HL-60 (cell line): ENCODE measurements at regions not wholly inside any gene's neighbourhood (a gene's known extent, or its start where the extent isn't known, plus 50 kb on each side); places are given as distances from the start of the nearest gene placed in this dataset.

Experiments
- GABPA ChIP-seq: IDR thresholded peaks from 2 replicates; pipeline ENCODE4 v1.6.1; 2012; ENCODE audit warnings: low read depth
- POLR2AphosphoS5 ChIP-seq: IDR thresholded peaks from 2 replicates; pipeline ENCODE4 v1.6.1; 2012; ENCODE audit warnings: low read depth
- TF ChIP-seq, protein P1 (sequence below): IDR thresholded peaks from one replicate; pipeline ENCODE4 v1.5.1; 2011; ENCODE audit warnings: low read length, control low read depth, inconsistent platforms; ENCODE audit not compliant: insufficient read depth

DNA sequence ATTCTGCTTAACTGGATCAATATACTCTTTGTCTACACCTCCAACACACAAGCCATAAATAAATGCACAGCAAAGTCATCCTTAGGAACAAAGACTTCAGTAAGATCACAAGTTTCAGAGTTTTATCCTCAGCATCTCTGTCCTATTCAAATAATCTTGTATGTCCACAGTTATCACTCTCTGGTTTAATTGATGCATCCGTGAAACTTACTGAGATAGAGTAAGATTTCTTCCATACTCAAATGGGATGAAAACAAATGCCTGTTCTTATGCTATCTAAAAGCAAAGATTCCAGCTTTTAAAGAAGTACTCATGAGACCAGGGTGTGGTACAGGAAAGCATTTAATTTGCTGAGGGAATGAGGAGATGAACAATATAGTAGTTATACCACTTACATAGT, 184.6 kb upstream of the SLC7A11 start:
- TF ChIP-seq, protein P1, sequence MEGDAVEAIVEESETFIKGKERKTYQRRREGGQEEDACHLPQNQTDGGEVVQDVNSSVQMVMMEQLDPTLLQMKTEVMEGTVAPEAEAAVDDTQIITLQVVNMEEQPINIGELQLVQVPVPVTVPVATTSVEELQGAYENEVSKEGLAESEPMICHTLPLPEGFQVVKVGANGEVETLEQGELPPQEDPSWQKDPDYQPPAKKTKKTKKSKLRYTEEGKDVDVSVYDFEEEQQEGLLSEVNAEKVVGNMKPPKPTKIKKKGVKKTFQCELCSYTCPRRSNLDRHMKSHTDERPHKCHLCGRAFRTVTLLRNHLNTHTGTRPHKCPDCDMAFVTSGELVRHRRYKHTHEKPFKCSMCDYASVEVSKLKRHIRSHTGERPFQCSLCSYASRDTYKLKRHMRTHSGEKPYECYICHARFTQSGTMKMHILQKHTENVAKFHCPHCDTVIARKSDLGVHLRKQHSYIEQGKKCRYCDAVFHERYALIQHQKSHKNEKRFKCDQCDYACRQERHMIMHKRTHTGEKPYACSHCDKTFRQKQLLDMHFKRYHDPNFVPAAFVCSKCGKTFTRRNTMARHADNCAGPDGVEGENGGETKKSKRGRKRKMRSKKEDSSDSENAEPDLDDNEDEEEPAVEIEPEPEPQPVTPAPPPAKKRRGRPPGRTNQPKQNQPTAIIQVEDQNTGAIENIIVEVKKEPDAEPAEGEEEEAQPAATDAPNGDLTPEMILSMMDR: no peak
- TF ChIP-seq POLR2AphosphoS5 (no peak), GABPA (no peak)
